IPS-NIHi11 (cell line): ENCODE measurements at regions not wholly inside any gene's neighbourhood (a gene's known extent, or its start where the extent isn't known, plus 50 kb on each side); places are given as distances from the start of the nearest gene placed in this dataset.

Experiments
- DNase-seq: peaks from one replicate; pipeline ENCODE4 v3.0.0; 2012; ENCODE audit warnings: mixed read lengths, low spot score

DNA sequence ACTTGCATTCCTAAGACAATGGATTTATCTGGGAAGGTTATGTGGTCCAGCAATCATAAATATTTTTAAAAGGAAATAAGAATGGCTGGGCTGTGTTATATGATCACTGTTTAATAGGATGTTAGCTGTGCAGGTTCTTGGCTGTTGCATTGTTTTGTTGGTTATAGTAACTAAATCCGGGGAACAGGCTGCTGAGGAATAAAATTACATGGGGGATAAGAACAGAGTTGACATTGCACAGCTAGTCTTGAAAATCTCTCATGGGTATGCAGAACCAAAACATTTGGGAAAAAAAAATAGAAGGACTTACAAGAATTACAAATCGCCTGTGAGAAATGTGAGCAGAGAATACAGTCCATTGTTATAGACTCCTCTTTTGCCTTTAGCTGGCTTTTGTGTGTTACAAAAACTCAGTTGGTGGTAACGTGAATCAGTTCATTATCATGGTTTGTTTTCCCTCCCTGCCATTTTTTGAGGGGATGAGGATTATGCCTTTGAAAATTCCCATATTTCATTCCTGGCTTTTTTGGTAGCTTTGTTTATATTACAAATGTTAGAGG, 375.3 kb upstream of the DAB2 start:
- no peak for DNase-seq

GRCh38 chr5:39799242-39799641, 374.5 kb upstream of the DAB2 start:
- no peak for DNase-seq

DNA sequence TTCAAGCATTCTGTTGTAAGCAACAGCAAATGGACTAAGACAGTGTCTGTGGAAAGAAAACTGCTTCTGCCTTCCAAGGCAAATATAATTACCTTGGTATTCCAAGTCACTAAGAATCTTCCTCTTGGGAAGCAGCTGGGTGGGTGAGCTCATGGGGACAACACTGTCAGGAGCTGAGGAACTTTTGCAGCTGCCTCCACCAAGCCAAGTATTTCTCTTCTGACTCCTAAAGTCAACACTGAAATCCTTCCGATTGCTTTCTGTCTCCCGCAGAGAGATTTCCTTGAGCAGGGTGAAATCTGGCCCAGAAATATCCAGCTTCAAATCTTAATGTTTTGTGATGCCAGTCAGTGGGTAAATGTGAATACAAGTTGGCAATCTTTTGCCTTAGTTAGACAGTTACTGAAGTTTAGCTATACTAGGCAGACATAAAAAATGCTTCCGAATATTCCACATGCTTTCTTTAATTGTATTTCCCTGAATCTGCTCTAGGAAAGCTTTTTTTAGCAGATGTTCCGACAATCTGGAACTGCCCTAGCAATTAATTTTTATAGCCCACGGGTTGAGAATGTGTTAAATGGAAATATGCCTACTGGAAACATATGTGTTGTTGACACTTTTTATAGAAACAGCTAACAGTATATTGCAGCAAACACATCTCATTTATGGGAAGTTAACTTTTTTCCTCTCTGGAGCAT, 369.9 kb upstream of the DAB2 start:
- no peak for DNase-seq

DNA sequence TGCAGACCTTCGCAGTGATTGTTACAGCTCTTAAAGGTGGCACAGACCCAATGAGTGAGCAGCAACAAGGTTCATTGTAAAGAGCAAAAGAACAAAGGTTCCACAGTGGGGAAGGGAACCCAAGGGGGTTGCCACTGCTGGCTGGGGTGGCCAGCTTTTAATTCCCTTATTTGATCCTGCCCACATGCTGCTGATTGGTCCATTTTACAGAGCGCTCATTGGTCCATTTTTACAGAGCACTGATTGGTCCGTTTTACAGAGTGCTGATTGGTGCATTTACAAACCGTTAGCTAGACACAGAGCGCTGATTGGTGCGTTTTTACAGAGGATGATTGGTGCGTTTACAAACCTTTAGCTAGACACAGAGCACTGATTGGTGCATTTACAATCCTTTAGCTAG, 360.6 kb upstream of the DAB2 start:
- DNase-seq, result no peak

- DNase-seq, result no peak
Observed at GRCh38 chr5:39783756-39784421, 359.1 kb upstream of the DAB2 start.

- peak; percentile 55 for DNase-seq
Observed at GRCh38 chr5:39780347-39780746, 355.6 kb upstream of the DAB2 start.

GRCh38 chr5:39779831-39780230, 355.1 kb upstream of the DAB2 start:
- DNase-seq, result no peak

- DNase-seq, result no peak
Observed at GRCh38 chr5:39775797-39776365, 351.1 kb upstream of the DAB2 start.

- no peak for DNase-seq
Observed at GRCh38 chr5:39775086-39775796, 350.5 kb upstream of the DAB2 start.

DNA sequence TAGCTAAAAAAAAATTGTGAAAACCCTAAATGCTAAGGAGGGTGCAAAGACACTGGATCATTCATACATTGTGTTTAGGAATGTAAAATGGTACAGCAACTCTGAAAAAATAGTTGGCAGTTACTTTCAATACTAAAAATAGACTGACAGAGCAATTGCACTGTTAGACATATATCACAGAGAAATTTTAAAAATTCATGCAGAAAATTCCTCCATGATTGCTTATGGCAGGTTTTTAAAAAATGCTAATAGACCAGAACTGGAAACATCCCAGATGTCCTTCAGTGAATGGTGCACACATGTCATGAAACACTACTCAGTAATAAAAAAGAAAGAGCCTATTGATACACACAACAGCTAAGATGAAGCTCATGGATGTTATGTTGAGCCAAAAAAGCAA, 349.8 kb upstream of the DAB2 start:
- DNase-seq, result no peak

GRCh38 chr5:39772307-39772706, 347.5 kb upstream of the DAB2 start:
- DNase-seq, result no peak

- no peak for DNase-seq
Observed at GRCh38 chr5:39767916-39768315, 343.1 kb upstream of the DAB2 start.

GRCh38 chr5:39765366-39765765, 340.6 kb upstream of the DAB2 start:
- no peak for DNase-seq

- no peak for DNase-seq
Observed at GRCh38 chr5:39762761-39763160, 338.0 kb upstream of the DAB2 start.

- no peak for DNase-seq
Observed at GRCh38 chr5:39761199-39761950, 336.6 kb upstream of the DAB2 start.

- DNase-seq, result no peak
Observed at GRCh38 chr5:39760385-39761198, 335.8 kb upstream of the DAB2 start.

DNA sequence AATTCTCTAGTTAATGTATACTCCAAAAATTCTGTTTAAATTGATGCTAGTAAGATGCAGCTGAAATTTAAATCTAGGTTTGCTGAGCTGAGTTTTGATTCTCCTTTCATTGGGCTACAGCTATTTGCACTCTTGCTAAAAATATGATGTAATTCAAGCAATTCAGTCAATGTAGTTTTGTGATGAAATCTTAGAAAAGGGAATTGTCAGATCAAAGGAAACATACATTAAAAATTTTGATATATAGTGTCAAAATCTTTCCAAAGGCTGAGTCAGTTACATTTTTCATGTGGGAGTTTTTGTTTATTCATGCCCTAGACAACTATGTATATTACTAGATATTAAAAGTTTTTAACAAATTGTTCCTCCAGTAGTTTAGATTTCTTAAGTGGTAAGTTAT, 334.9 kb upstream of the DAB2 start:
- no peak for DNase-seq

GRCh38 chr5:39758426-39758825, 333.6 kb upstream of the DAB2 start:
- no peak for DNase-seq

- DNase-seq, result no peak
Observed at GRCh38 chr5:39757131-39757530, 332.4 kb upstream of the DAB2 start.

- peak; percentile 10 for DNase-seq
Observed at GRCh38 chr5:39755986-39756385, 331.2 kb upstream of the DAB2 start.

GRCh38 chr5:39755452-39755851, 330.7 kb upstream of the DAB2 start:
- no peak for DNase-seq
